Left forelimb (tissue), 1 donor: ENCODE measurements at regions not wholly inside any gene's neighbourhood (a gene's known extent, or its start where the extent isn't known, plus 50 kb on each side); places are given as distances from the start of the nearest gene placed in this dataset.

Experiments
- DNase-seq: peaks from one replicate; pipeline ENCODE4 v3.0.0-alpha.2; 2018; ENCODE audit warnings: low spot score

DNA sequence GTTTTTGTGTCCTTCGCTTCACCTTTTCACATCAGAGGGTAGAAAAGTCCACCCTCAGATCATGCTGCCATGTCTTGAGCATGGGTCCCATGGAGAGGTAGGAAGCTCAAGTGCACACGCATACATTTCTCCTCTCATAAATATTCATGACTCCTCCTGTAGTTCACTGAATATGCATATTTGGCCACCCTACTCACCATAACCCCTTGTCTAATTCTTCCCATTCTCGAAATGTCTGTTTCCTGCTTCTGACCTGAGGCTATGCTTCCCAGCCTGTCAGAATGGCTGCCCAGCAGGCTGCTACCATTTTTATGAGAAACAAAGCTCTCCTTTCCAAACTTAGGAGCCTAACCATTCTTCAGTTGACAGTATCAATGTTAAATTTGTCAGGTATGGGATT is 86.5 kb downstream of the ADRA2C start:
- DNase-seq: no peak

DNA sequence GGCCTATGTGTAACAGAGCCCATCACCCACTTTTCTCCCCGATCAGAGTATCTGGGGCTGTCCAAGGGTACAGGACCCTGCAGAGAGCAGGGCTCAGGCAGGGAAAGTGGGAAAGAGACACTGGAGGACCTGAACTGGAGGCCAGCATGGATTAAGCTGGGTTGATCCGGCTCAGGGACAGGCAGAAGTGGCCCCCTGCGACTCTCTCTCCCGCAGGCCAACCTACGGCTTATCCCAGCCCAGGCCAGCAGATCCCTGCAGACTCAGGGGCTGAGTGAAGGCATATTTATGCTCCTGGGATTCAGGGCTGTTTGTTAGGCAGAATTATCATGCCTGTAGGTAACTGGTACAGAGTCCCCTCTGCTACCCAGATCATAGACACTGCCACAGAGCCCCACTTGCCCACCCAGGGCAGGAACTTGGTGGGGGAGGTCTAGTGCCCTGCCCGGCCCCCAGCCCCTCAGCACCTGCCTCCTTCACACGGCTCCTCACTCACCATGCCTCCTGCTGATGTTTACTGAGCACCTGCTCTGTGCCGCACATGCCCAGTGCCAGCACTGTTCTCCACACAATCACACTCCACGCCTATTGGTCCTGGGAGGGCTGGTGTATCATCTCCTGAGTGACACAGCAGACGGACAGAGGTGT is 87.3 kb downstream of the ADRA2C start:
- DNase-seq: no peak

DNA sequence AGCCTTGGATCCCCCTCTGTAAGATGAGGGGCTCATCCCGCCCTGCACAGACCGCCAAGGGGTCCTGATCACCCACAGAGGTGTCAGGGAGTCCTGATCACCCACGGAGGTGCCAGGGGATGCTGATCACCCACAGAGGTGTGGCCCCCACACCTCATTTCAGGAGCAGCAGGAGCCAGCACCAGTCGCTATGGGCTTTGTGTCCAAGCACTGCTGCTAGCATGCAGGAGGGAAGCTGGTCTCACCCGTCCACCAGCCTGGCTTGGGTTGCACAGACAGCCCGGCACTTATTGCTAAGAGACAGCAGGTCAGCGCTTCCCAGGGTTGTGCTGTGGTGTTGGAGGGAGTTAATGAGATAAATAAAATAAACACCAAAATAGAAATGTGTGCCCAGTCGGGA is 88.5 kb downstream of the ADRA2C start:
- no peak for DNase-seq

DNA sequence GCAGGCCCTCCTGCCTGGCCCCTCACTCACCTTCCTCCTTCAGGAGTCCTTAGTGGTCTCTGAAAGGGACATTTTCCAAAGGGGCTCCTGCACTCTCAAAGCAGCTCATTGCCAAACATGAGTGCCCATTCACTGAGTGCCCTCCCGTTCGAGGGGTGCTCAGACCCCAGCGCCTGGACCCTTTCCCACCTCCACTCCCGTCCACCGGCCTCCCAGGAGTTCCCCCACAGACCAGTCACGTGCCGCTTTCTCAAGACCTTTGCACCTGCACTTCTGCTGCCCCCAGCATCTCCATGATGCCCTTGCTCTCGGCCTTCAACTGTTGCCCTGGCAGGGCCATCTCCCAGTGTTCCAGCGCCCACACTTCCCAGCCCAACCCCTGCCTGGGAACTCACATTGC is 89.5 kb downstream of the ADRA2C start:
- DNase-seq: no peak

DNA sequence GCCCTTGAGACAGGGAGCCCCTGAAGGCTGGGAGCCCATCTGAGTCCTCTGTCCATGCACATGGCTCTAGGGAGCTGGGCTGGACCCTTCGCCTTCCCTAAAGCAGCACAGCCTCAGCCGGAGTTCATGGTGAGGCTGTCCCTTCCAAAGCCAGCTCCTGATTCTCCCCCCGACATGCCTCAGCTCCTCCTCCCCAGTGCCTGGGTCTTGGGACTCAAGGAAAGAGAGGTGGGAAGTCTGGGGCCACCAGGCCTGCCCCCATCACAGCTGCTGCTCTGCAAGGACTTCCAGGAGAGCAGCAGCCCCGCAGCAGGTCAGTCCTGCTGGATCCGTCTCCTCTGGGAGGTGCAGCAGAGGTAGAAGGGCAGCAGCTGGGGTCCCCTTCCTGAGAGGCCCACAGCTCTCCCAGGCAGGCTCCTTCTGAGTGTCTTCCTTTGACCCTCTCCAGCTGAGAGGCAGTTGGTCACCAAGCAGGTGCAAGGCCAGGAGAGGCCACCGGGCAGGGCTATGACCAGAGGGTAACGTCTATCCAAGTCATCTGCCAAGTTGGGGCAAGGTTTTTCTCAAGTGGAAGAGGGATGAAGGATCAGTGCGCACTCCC is 90.5 kb downstream of the ADRA2C start:
- no peak for DNase-seq

DNA sequence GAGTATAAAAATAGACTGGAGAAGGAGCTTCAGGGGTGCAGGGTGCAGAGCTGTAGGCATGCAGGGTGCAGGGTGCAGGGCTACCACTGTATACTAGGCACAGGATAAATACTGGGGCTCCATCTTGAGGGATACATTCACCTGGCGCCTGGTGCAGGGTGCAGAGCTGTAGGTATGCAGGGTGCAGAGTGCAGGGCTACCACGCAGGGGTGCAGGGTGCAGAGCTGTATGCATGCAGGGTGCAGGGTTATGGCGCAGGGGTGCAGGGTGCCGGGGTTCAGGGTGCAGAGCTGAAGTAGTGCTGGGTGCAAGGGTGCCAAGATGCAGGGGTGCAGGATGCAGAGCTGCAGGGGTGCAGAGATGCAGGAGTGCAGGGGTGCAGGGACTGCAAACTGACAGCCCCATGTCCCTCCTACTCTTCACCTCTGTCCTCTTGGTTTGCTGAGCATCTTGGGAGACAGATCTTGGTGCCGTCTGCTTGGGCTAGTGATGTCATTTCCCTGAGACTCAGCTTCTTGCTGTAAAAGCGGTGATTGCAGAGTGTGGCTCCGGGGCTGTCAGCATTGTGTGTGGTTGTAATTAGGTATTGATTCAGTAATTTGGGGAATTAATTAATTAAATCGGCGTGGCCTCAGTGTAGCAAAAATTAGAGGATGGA is 91.2 kb downstream of the ADRA2C start:
- DNase-seq: no peak

DNA sequence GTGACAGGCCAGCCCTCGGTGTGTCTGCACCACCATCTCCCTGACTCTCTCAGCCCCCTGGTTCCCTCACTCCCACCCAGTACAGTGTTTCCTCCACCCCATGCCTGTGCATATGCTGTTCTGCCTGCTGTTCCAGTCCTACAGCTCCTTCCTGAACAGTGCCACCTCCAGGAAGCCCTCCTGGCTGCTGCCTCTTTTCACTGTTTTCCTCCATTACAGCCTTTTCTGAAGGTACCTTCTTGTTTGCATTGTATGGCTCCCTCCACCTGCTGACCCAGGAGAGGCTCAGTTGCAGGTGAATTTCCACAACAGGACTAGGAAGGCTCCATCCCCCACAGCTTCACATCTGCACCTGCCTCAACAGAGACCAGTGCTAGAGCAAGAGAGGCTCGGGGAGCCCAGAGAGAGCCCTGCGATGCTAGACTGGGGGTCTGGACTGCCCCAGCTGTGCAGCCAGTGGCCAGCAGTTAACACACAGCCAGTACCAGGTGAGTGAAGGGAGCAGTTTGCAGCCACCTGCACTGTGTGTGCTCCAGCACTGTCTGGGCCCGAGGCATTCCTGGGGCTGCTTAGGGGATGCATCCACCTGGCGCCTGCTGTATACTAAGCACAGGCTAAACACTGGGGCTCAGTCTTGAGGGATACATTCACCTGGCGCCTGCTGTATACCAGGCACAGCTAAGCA is 92.0 kb downstream of the ADRA2C start:
- no peak for DNase-seq

DNA sequence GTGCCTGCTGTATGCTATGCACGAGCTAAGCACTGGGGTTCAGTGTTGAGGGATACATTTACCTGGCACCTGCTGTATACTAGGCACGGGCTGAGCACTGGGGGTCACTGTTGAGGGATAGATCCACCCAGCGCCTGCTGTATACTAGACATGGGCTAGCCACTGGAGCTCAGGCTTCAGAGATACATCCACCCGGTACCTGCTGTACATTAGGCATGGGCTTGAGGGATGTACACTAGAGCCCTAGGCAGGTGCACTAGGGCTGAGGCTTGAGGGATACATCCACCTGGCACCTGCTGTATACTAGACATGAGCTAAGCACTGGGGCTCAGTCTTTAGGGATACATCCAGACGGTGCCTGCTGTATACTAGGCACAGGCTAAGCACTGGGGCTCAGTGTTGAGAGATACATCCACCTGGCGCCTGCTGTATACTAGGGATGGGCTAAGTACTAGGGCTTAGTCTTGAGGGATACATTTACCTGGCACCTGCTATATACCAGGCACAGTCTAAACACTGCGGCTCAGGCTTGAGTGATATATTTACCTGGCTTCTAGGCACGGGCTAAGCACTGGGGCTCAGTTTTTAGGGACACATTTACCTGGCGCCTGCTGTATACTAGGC is 92.7 kb downstream of the ADRA2C start:
- DNase-seq: no peak

DNA sequence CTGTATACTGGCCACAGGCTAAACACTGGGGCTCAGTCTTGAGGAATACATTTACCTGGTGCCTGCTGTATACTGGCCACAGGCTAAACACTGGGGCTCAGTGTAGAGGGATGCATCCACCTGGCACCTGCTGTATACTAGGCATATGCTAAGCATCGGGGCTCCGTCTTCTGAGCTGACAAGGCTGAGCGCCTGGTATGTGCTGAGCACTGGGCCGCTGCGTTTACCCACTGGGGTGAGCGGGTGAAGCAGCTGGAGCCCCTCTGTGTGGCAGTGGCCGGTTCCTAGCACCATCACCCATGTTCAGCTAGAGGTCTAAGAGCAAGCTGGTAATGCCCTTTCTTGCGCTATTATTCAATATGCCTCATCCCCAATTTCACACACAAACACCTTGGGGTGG is 93.4 kb downstream of the ADRA2C start:
- no peak for DNase-seq

DNA sequence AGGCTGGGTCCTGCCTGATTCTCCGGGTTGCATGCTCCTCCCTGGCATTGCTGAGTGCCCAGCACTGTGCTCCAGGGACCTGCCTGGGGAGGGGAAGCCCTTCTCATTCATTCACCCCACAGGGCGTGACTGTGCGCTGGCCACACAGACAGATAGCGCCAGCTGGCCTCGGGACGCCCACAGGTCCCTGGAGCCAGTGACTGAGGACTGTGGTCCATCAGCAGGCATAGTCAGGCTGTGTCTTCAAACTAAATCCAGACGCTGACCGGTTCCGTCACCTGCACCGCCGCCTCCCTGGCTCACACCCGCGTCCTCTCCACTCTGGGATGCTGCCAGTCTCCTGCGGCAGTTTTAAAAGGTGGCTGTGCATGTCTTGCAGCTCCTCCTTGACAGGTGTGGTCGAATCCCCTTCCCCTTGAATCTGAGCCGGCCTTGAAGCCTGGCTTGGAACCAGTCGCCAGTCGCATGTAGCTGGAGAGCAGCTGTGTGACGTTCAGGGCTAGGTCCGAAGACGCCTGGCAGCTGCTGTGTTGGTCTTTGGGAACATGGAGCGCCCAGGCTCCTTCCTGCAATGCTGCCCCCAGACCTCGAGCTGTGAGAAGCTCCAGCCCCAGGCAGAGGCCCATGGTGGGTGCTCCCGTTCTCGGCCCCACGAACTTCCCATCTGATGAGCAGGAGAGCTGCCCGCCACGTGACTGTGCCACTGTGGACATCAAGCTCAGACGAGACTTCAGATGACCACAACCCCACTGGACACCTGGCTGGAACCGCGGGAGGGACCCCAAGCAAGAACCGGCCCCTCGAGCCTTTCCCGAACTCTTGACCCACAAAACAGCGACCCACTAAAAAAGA is 94.1 kb downstream of the ADRA2C start:
- no peak for DNase-seq

DNA sequence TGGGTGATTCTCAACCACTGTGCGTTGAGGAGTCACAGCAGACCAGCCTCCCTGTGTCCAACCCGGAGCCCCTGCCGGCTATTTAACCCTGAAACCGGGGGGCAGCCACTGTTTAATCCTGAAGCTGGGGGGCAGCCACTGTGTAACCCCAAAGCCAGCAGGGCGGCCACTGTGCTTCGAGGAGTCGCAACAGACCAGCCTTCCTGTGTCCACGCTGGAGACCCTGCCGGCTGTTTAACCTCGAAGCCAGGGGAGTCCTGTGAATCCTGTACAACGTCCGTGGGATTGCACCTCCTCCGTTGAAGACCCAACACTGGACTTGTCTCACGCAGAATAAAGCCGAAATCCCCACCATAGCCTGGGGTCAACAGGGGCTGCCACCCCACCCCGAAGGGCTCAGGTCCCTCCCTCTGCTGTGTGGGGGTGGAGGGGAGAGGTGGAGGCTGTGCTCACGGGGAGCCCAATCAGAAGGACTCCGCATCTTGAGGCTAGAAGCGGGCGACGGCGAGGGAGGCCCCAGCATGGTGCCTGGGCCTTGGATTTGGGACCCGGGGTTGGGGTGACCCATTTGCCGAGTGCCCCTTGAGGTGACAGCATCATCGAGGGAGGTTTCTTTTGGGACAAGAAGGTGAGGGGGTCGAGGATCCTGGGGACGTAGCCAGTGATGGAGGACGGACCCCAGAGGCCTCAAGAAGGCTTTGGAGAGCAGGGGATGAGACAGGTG is 94.9 kb downstream of the ADRA2C start:
- DNase-seq: no peak

DNA sequence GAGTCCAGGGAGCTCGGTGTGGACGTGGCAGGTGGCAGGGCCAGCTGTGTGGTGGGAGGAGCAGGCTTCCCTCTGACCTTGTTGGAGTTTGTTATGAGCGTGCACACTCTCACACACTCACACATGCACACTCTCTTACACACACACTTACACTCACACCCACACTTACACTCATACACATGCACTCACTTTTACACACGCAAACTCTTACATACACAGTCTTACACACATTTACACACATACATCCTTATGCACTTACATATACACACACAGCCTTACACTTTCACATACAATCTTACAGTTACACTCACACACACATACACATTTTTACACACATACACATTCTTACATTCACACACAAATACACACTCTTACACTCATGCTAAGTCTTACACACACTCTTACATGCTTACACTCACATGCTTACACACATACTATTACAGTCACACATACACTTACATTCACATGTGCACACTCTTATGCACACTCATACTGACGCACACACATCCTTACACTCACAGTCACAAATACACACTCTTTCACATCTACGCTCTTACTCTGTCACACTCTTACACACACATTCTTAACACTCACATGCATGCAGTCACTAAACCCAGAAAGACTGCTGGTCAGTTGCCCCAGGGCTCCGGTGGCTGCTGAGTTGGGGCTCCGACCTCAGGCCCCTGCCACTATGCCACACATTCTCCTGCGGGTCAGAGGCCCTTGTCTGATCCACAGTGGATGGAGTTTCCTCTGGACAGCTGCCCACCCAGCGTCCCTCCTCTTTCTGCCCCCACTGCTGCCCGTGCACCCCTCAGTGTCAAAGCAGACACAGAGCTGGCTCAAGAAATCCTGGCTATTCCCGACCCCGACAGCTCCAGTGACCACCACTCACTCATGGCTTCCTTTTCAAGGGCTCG is 95.8 kb downstream of the ADRA2C start:
- no peak for DNase-seq

DNA sequence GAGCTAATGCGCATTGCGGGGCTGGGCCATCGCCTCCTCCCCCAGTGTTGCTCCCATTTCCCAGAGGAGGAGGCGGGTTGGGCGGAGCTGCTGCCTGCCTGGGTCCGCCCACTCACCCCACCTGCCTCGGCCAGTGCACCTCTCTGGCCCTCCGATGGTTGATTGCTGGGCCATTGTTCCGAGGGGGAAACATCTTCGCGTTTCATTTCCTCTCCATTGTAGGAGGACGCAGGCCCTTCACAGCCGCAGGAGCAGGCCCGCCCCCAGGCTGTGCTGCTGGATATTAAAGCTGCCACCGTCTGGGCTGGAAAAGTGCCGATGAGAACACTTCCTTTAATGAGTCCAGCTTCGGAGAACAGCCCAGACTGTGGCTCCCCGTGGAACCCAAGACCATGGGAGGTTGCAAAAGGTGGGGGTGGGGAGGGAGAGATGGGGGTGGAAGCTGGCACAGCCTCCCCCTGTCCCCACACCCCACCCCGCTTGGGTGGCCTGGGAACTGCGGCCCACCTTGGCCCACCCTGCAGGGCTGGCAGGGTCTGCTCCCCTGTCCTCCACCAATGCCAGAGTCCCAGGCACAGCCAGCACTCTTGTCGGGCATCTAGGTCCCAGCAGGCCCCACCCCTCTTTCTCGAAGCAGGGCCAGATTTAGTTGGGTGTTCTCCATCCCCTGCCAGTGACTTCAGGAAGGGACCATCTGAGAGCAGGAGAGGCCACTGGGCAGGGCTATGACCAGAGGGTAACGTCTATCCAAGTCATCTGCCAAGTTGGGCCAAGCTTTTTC is 96.6 kb downstream of the ADRA2C start:
- DNase-seq: no peak

DNA sequence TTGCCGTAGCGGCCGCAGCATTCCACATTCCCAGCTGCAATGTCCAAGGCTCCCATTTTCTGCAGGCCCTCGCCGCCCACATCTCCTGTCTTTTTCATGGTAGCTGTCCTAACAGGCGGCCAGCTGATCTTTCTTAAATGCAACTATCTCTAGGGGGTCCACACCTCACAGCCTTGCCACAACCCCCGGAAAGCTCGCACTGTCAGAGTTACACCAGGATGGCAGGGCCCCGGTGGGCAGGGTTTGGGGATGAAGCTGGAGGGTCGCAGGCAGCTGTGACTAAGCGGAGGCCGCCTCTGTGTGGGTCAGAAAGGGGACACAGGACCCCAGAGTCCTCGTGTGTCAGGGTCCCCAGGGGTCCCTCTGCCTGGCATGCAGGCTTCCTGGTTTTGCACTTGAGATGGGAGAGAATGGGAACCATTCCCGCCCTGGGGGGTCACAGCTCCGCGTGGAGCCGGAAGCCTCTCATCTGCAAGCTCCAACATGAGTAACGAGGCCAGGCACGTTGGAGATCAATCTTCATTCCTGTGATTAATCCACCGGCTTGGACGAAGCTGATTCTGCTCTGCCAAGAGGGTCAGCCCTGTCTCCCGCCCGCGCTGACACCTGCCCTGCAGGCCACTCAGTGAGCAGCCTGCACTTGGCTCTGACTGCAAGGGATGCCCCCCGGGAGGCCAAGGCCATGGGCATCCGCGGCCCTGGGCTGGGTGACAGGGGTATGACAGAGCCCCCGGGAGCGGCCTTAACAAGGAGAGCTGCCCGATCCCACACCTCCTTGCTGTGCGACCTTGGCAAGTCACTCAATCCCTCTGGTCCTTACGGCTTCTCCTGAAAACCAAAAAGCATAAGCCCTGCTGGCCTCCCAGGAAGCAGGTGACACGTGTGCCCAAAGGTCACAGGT is 97.9 kb downstream of the ADRA2C start:
- peak; percentile 59 for DNase-seq

DNA sequence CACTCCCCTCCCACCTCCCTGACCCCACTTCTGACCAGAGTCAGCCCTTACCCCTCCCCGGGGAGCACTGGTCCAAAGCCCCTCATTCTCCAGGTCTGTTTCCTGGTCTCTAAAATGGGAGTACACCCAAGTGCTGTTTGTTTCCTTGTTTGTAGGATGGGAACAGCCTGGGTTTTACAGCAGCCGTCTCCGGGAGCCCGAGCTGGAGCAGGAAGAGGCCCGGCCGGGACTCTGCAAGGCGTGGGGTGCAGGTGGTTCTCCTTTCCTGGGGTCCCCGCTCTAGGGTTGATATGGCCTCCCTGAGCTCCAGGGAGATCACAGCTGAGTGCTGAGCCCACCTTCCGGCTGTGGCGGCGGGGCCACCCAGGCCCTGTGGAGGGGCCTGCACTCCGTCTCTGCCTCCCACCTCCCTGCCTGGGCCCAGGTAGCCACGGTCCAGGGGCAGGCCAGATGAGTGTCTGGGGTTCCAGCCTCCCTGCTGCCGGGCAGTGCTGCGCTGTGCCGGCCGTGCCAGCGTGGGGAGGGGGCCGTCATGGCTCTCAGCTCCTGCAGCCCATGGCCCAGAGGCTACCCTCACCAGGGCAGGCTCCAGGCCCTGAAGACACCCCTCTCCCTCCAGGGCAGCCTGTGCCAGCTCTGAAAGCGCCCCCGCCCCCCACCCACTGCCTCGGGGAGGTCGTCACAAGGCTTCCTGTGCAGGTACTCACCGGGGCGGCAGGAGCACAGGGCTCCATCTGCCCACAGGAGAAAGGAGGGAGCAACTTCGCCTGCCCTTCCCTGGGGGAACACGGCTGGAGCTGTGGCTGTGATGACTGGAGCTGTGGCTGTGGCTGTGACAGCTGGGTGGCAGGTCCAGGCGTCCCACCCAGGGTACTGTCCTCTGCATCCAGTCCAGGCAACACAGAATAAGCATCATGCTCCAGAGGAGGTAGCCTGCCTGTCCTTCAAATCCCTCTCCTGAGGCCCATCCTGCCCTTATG is 98.8 kb downstream of the ADRA2C start:
- DNase-seq: peak; percentile 45

DNA sequence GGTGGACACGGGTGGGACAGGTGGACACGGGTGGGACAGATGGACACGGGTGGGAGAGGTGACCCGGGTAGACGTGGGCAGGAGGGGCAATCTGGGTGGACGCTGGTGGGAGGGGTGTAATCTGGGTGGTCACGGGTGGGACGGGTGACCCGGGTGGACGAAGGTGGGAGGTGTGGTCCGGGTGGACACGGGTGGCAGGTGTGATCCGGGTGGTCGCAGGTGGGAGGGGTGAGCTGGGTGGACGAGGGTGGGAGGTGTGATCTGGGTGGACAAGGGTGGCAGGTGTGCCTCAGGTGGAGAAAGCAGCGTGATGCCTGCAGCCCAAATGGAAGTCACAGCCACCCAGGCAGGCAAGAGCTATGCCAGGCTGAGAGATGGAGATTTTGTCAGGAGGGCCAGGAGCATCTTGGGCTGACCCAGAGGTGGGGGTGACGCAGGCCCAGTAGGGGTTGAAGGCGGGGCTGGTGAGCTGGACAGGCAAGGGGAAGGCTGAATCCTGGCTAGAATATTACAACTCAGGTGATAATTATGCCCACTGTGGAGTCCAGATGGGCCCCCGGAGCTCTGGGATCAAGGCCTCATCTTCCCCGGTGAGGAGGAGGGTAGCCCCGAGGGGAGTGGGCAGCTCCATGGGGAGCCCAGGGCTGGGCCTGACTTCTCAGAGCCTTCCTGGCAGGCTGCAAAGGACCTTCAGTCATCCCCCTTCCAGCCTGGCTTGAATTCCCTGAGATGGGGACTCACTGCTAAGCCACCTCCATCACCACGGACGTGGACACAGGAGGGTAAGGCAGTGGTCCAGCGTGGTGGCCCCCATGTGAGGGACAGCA is 100.0 kb downstream of the ADRA2C start:
- DNase-seq: peak; percentile 63
